Osteocyte (in vitro differentiated cells): ENCODE measurements at regions not wholly inside any gene's neighbourhood (a gene's known extent, or its start where the extent isn't known, plus 50 kb on each side); places are given as distances from the start of the nearest gene placed in this dataset.

Experiments
- DNase-seq: peaks from one replicate; pipeline ENCODE4 v3.0.0; 2021; ENCODE audit warnings: mixed read lengths; ENCODE audit not compliant: unreplicated experiment; ENCODE audit errors: extremely low spot score
- H3K27ac Mint-ChIP-seq: one replicate; pipeline ENCODE4 v1.8.0; 2021; ENCODE audit warnings: mild to moderate bottlenecking, mixed read lengths; ENCODE audit not compliant: unreplicated experiment
- H3K27me3 Mint-ChIP-seq: one replicate; pipeline ENCODE4 v1.8.0; 2021; ENCODE audit warnings: mixed read lengths; ENCODE audit not compliant: unreplicated experiment
- H3K36me3 Mint-ChIP-seq: one replicate; pipeline ENCODE4 v1.8.0; 2021; ENCODE audit warnings: mixed read lengths; ENCODE audit not compliant: unreplicated experiment
- H3K4me1 Mint-ChIP-seq: one replicate; pipeline ENCODE4 v1.8.0; 2021; ENCODE audit warnings: mixed read lengths; ENCODE audit not compliant: unreplicated experiment
- H3K4me3 Mint-ChIP-seq: one replicate; pipeline ENCODE4 v1.8.0; 2021; ENCODE audit warnings: mild to moderate bottlenecking, moderate library complexity, mixed read lengths; ENCODE audit not compliant: unreplicated experiment
- H3K9me3 Mint-ChIP-seq: one replicate; pipeline ENCODE4 v1.8.0; 2021; ENCODE audit warnings: mixed read lengths; ENCODE audit not compliant: unreplicated experiment
- TF ChIP-seq, protein P1 (sequence below): fragments of 200-600 bp; sonication (generic); IDR thresholded peaks from 2 replicates; pipeline ENCODE4 v1.5.0; 2021; ENCODE audit warnings: antibody characterized with exemption, mild to moderate bottlenecking, moderate library complexity

DNA sequence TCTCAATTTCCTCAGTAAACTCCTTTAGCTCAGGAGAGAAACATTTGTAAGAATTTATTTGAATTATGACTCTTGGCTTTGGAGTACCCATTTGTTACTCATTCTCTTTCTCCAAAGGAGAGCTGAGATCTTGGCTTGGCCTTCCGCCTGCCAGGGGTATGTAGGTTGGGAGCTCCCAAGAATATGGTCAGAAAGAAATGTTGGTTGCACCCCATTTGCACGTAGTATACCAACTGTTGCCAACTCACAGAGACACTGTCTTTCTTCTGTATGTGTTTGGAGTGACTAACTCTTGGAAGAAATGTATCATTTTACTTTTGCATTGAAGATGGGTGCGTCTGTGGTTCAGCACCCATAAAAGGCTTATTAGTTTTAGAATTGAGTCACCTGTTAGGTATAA lies 708.5 kb upstream of the SORCS1 start:
- no peak for DNase-seq
- no peak overlapping the region for H3K27ac Mint-ChIP-seq
- H3K4me3 Mint-ChIP-seq: no peak overlapping the region
- TF ChIP-seq, protein P1, sequence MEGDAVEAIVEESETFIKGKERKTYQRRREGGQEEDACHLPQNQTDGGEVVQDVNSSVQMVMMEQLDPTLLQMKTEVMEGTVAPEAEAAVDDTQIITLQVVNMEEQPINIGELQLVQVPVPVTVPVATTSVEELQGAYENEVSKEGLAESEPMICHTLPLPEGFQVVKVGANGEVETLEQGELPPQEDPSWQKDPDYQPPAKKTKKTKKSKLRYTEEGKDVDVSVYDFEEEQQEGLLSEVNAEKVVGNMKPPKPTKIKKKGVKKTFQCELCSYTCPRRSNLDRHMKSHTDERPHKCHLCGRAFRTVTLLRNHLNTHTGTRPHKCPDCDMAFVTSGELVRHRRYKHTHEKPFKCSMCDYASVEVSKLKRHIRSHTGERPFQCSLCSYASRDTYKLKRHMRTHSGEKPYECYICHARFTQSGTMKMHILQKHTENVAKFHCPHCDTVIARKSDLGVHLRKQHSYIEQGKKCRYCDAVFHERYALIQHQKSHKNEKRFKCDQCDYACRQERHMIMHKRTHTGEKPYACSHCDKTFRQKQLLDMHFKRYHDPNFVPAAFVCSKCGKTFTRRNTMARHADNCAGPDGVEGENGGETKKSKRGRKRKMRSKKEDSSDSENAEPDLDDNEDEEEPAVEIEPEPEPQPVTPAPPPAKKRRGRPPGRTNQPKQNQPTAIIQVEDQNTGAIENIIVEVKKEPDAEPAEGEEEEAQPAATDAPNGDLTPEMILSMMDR: no peak
- peaks cover 38% of the 10 kb centered on the region for H3K9me3 Mint-ChIP-seq
- no peaks in the 10 kb centered on the region for H3K27me3 Mint-ChIP-seq
- H3K4me1 Mint-ChIP-seq: no peaks in the 10 kb centered on the region
- H3K36me3 Mint-ChIP-seq: no peaks in the 10 kb centered on the region

DNA sequence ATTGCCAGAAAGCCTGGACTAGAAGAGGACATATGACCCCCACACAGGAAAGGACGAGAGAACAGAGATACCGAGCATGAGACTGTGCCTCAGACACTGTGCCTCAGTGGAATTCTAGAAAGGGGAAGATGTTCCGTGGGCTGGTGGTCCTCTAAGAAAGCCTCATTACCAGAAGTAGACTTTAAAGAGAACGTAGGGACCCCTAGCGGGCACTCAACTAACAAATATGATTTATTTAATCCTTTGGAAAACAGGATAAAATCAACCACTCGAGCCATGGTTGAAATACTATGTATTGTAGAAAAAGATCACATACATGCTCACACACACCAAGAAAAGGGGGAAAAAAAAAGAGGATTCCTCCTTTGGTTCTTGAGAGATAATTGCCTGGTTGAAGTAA lies 701.2 kb upstream of the SORCS1 start:
- H3K9me3 Mint-ChIP-seq: peaks cover 20% of the 10 kb centered on the region
- no peak overlapping the region for H3K4me3 Mint-ChIP-seq
- no peaks in the 10 kb centered on the region for H3K4me1 Mint-ChIP-seq
- TF ChIP-seq, protein P1: no peak
- no peak for DNase-seq
- no peaks in the 10 kb centered on the region for H3K36me3 Mint-ChIP-seq
- no peak overlapping the region for H3K27ac Mint-ChIP-seq
- no peaks in the 10 kb centered on the region for H3K27me3 Mint-ChIP-seq

DNA sequence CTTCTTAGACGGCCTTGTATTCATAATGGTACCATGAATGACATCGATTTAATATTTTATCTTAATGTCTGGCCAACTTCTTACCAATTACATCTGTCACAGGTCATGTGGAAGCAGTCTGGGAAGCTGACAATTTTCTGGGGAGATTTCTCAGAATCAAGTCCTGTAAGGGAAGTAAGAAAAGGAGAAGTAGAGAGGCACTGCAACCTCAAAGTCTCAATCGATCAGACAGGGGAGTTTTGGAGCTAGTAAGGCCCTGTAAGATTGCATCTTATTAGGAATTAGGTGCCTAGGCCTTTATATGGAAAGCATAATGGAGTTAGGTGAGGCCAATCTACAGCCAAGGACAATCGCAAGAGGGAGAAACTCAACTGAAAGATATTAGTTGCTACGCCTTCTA lies 694.6 kb upstream of the SORCS1 start:
- peaks cover 14% of the 10 kb centered on the region for H3K9me3 Mint-ChIP-seq
- no peaks in the 10 kb centered on the region for H3K27me3 Mint-ChIP-seq
- H3K4me3 Mint-ChIP-seq: no peak overlapping the region
- no peak for DNase-seq
- no peaks in the 10 kb centered on the region for H3K4me1 Mint-ChIP-seq
- H3K27ac Mint-ChIP-seq: no peak overlapping the region
- no peaks in the 10 kb centered on the region for H3K36me3 Mint-ChIP-seq
- TF ChIP-seq, protein P1: no peak

DNA sequence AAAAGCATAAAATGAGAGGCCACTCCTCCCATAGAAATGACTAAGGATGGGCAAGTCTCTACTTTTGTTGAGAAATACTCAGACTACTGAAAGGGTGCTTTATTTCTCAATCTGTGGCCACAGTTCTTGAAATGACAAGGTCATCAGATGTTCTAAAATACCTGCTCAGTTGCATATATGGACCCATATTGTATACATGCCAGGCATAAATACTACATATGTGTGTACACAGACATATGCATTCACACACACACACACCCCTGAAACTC lies 691.5 kb upstream of the SORCS1 start:
- Mint-ChIP-seq H3K4me1 (no peaks in the 10 kb centered on the region), H3K36me3 (no peaks in the 10 kb centered on the region), H3K27me3 (no peaks in the 10 kb centered on the region), H3K9me3 (peaks cover 17% of the 10 kb centered on the region), H3K27ac (no peak overlapping the region), H3K4me3 (no peak overlapping the region)
- DNase-seq: no peak
- TF ChIP-seq, protein P1: no peak

DNA sequence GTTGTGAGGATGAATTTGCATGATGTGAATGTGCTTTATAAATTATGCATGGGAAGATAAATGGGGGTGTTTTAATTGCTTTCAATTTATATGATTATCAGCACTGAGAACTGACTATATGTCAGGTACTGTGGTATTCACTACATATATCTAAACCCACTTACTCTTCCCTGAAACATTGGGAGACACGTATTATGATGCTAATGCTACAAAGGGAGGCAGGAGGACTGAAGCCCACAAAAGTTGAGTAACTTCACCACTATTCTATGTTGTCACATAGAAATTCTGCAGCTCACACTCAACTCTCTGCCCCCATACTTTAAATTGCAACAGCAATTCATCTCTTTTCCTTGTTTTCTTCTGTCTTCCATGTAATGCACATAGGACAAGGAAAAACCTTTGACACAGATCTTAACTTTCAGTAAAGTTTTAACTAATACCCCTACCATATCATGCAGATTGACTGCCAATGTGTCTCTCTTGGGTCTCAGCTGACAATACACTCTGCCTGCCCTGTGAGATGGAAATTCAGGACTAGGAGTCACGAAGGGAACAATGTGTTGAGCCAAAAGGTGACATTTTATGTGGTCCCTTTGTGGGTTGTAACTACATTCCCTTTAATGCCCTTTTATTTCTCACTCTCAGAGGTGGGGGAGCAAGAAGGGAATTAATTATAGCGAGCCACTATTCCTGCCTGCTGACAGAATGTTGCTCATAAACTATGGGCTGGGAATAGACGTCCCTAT lies 691.0 kb upstream of the SORCS1 start:
- Mint-ChIP-seq H3K4me1 (no peaks in the 10 kb centered on the region), H3K36me3 (no peaks in the 10 kb centered on the region), H3K9me3 (peaks cover 22% of the 10 kb centered on the region), H3K27me3 (no peaks in the 10 kb centered on the region), H3K27ac (no peak overlapping the region), H3K4me3 (no peak overlapping the region)
- no peak for DNase-seq
- TF ChIP-seq, protein P1: no peak
